SJCRH30 (cell line): ENCODE measurements at regions not wholly inside any gene's neighbourhood (a gene's known extent, or its start where the extent isn't known, plus 50 kb on each side); places are given as distances from the start of the nearest gene placed in this dataset.
"Not testable (repeated sequence)": the region's sequence is repeated elsewhere in the genome, so short reads cannot be mapped to it uniquely, and the experiment has no call there.

ENCODE experiments used
- DNase-seq, 2 experiments: peaks; one replicate each; pipeline ENCODE4 v3.0.0-alpha.2; 2015 to 2020
- H3K27ac ChIP-seq: fragments of 250-450 bp; sonication (Bioruptor Pico); 2 replicates; pipeline ENCODE4 v1.5.1; 2020; ENCODE audit warnings: mild to moderate bottlenecking, moderate library complexity
- H3K27me3 ChIP-seq: fragments of 250-450 bp; sonication (Bioruptor Pico); 2 replicates; pipeline ENCODE4 v1.5.1; 2020; ENCODE audit warnings: mild to moderate bottlenecking, moderate library complexity
- H3K36me3 ChIP-seq: fragments of 250-450 bp; sonication (Bioruptor Pico); 2 replicates; pipeline ENCODE4 v1.5.1; 2020; ENCODE audit warnings: mild to moderate bottlenecking, moderate library complexity
- H3K4me1 ChIP-seq: fragments of 250-450 bp; sonication (Bioruptor Pico); 2 replicates; pipeline ENCODE4 v1.5.1; 2020; ENCODE audit warnings: mild to moderate bottlenecking, moderate library complexity
- H3K4me3 ChIP-seq: fragments of 250-450 bp; sonication (Bioruptor Pico); 2 replicates; pipeline ENCODE4 v1.5.1; 2020; ENCODE audit warnings: mild to moderate bottlenecking, moderate library complexity
- H3K9me3 ChIP-seq: fragments of 250-450 bp; sonication (Bioruptor Pico); replicated peaks from 2 replicates; pipeline ENCODE4 v1.5.1; 2020; ENCODE audit warnings: mild to moderate bottlenecking, moderate library complexity

DNA sequence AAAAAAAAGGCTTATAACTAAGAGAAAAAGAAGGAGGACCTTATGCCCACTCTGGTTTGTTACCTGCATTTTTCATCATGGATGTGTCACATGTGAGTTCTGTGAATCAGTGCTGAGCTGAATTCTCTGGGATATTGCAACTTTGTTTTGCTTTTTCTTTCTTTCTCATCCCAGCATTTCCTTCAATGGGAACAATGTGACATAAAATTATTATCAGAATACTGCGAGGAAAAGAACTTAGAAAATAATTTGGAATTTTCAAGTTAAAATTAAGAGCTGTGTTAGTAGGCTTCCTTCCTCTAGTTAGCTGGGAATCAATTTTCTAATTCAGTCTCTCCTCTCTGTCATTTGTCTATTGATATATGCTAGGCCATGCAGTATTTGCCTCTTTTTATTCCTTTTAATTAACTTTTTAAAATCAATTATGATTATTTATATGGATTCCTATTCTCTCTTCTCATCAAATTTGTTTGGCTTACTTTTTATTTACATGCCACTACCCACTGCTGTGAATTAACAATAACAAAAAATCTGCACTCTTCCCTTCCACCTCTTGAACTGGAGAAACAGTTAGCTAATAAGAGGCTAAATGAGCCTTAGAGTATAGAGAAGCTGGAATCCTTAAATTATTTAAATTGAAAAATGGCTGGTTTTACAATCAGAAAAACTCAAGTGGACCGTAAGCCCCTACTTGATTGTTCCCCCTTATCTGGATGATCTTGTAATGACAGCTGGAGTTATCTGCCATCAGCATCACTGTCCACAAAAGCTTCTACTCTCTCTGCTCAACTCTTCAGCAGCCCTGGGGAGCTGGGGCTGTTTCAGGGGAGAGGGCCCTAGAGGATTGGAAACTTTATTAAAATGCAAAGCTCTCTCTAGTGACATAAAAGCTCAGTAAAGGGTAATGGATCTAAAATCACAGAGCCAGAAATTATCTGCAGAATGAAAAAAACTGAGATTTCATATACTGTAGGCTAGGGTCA is 95.3 kb upstream of the SOX2 start:
- Histone ChIP-seq H3K27ac (no peak overlapping the region), H3K36me3 (no peaks in the 10 kb centered on the region), H3K4me3 (no peak overlapping the region), H3K27me3 (no peaks in the 10 kb centered on the region), H3K9me3 (no peaks in the 10 kb centered on the region), H3K4me1 (no peaks in the 10 kb centered on the region)
- DNase-seq, result no peak

DNA sequence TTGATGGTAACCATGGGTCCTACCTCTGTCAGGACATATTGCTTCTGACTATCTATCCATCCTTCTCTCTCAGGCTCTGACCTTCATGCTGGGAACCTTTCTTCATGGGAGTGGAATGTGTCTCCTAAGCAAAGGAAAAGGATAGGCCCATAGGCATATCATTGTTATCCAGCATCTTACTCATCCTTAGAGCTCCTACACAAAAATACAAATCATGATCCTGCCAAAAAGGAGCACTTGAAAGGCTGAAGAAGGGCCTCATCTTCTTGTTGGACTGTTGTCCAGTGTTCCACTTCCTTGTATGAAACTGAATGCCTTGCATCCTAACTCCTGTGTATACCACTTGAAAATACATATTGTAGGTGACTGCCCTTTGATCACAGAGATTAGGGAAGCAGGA is 96.1 kb upstream of the SOX2 start:
- DNase-seq, result no peak
- Histone ChIP-seq H3K9me3 (no peaks in the 10 kb centered on the region), H3K4me1 (no peaks in the 10 kb centered on the region), H3K36me3 (no peaks in the 10 kb centered on the region), H3K27ac (no peak overlapping the region), H3K4me3 (no peak overlapping the region), H3K27me3 (no peaks in the 10 kb centered on the region)

DNA sequence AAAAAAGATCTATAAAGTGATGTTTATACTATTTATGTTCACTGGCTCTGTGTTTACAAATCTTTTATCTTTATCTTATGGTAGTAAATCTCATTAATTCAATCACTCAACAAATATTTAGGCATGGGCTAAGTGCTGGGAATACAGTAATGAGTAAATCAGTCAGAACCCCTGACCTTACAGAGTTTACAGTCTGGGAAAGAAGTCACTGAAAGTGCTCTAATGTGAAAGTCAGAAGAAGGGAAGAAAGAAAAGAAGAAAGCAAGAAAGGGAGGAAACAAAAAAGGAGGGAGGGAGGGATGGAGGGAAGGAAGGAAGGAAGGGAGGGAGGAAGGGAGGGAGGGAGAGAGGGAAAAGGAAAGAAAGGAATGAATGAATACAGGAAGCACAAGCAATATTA is 96.8 kb upstream of the SOX2 start:
- Histone ChIP-seq H3K9me3 (no peaks in the 10 kb centered on the region), H3K36me3 (no peaks in the 10 kb centered on the region)
- DNase-seq, result no peak

DNA sequence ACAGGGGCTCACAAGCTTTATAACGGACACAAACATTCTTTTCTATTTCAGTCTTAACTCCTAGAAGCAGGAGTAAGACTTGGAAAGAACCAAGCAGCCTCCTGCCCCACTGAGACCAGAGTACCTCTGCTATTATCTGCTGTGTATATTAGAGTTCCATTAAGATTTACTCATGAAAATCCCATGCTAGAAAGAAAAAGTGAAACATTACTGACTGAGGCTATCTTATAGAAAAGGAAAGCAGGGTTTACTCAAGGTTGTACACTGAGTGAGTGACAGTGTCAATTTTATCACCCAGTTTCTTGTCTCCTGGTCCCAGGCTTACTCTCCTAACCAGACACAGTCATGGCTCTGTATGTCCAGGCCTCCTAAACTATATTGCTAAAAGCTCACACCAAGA is 97.9 kb upstream of the SOX2 start:
- H3K27me3 ChIP-seq, result no peaks in the 10 kb centered on the region
- H3K9me3 ChIP-seq, result no peaks in the 10 kb centered on the region
- H3K36me3 ChIP-seq, result no peaks in the 10 kb centered on the region
- H3K4me1 ChIP-seq, result no peaks in the 10 kb centered on the region
- H3K4me3 ChIP-seq, result no peak overlapping the region
- no peak for DNase-seq
- H3K27ac ChIP-seq, result no peak overlapping the region

More for the DNA sequence above, 96.8 kb upstream of the SOX2 start:
- Histone ChIP-seq H3K27ac (no peak overlapping the region), H3K27me3 (no peaks in the 10 kb centered on the region), H3K4me3 (no peak overlapping the region), H3K4me1 (no peaks in the 10 kb centered on the region)

DNA sequence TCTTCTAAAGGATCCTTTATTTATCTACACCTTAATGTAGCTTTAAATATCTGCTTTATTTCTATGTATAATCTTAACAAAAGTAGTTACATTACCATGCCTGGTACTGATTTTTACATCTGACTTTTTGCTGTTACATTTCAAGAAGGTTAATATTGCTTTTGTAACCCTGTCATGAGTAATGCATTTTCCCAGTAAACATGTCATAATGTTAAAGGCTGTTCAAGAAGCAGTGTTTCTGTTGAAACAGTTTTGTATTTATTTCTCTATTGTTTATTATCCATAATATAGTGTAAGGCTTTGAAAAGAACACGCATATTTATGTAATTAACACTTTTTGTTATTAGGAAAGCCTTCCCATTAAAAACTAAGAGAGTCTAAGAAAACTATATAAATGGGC is 98.5 kb upstream of the SOX2 start:
- DNase-seq, result no peak
- Histone ChIP-seq H3K9me3 (no peaks in the 10 kb centered on the region), H3K36me3 (no peaks in the 10 kb centered on the region), H3K4me1 (no peaks in the 10 kb centered on the region), H3K4me3 (no peak overlapping the region), H3K27me3 (no peaks in the 10 kb centered on the region), H3K27ac (no peak overlapping the region)

DNA sequence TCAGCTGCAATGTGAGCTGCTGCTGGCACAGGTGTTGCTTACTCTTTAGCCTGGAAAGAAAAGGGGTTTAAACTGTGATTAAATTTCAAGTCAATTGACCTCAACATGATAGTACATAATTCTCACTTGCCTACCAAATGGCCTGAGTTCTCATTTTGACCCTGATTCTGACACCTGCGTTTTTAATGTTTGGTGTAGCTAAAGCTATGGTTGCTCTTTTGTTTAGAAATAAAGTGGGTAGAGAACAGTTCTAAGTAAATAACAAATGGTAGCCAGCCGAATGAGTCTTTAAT is 100.8 kb upstream of the SOX2 start:
- Histone ChIP-seq H3K27me3 (no peaks in the 10 kb centered on the region), H3K4me3 (no peak overlapping the region), H3K9me3 (no peaks in the 10 kb centered on the region), H3K36me3 (no peaks in the 10 kb centered on the region), H3K4me1 (no peaks in the 10 kb centered on the region), H3K27ac (no peak overlapping the region)
- no peak for DNase-seq

DNA sequence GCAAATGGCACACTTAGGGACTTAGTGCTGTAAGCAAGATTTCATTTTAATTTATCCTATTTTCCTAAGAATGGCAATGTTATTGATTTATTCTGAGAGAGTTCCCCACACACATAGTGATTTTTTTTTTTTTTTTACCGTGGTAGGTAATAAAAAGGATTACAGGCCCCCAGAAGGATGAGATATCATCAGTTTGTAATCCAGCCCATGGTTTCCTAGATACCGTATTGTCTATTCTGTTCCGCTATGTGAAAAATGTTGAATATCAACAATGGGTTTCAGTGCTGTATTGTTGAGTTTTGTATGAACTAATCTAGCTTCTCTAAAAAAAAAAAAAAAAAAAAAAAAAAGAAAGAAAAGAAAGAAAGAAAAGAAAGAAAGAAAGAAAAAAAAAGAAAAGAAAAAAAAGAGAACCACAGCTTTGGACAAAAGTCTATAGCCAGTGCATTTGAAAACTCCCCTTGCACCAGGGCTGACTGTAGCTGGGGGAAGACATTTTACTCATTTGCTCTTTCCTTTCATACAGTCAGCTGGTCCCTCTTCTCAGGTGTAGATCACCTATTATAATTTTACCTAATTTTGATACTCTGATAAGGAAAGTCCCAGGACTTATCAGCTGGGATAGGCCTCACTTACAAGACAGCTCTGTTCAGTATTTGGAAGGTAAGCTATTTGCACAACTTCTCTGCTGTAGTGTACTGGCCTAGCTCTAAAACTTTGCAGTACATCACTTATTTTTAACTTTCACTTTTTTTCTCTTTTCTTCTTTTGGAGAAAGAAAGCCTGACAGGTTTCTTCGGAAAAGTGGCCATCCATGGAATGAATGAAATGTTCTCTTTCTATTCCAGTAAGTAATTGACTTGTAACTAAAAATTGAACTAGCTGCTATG is 101.4 kb upstream of the SOX2 start:
- no peak for DNase-seq

DNA sequence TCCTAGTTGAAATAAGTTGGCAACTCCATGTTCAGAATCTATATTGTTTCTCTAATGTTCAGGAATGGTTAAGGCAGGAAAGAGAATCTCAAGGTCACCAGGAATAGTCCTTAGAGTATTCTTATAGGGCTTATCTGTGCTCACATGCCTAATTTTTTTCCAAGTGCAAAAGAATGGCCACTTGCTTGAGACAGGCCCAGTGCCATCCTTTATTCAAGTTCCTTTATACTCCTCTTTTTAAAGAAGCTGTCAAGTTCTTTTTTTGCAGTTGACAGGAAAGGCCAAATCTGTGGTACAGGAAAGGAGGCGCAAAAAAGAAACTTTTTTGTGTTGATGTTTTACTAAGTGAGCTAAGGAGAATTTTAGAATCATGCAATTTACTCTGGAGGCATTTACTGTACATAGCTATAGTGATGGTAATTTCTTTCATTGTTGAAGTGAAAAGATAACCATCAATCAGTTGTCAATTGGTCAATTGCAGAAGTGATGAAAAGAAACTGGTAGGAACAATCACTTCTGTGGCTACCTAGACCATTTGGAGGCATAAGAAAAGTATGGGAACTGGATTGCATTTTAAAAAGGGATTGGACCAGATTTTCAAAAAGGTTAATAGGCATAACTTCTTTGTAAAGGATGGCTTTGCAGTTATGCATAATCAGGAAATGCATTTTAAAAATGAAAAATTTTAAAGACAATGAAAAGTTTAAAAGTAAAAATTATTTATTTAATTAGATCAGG is 102.5 kb upstream of the SOX2 start:
- Histone ChIP-seq H3K9me3 (no peaks in the 10 kb centered on the region), H3K27ac (no peak overlapping the region), H3K36me3 (no peaks in the 10 kb centered on the region), H3K4me3 (no peak overlapping the region), H3K27me3 (no peaks in the 10 kb centered on the region), H3K4me1 (no peaks in the 10 kb centered on the region)
- DNase-seq, result no peak

More for the DNA sequence above, 101.4 kb upstream of the SOX2 start:
- H3K27ac ChIP-seq, result no peak overlapping the region
- H3K4me3 ChIP-seq, result no peak overlapping the region
- H3K4me1 ChIP-seq, result no peaks in the 10 kb centered on the region
- no peaks in the 10 kb centered on the region for H3K9me3 ChIP-seq
- no peaks in the 10 kb centered on the region for H3K27me3 ChIP-seq
- H3K36me3 ChIP-seq, result no peaks in the 10 kb centered on the region

DNA sequence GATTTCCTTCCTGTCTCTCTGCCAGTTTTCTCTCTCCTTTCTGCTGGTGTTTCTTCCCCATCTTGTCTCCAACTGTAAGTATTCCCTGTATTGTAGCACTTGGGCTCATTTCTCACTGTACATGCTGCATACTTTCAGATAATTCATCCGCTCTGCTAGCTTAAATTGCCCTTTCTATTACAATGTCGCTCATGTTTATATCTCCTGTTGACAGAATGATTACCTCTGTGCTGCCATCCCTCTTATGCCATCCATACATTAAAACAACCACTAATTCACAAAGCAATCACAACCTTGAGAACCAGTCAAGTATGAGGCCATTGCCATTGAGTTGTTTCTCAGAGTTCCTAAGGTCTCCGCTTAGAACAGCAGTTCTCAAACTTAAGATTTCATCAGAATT is 107.5 kb upstream of the SOX2 start:
- Histone ChIP-seq H3K4me3 (no peak overlapping the region), H3K9me3 (no peaks in the 10 kb centered on the region), H3K4me1 (no peaks in the 10 kb centered on the region), H3K27ac (no peak overlapping the region), H3K27me3 (no peaks in the 10 kb centered on the region), H3K36me3 (no peaks in the 10 kb centered on the region)
- DNase-seq, result no peak

DNA sequence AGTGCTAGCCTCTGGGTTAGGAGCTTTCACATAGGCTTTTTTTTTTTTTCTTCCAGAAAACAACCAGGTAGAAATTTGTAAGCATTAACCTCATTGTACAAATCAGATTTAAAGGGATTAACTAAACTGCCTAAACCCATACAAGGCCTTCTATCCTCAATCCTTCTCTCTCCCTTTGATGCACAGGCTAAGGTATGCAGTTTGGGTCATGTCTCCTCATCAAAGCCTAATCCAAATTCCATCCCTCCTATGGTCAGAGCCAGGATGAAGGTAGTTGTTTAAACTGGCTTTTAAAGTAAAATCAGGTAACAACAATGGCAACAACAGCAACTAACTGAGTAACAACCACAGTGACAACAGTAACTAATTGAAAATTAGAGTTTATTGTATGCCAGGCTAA is 115.6 kb upstream of the SOX2 start:
- no peak for DNase-seq
- Histone ChIP-seq H3K9me3 (no peaks in the 10 kb centered on the region), H3K27ac (no peak overlapping the region), H3K4me3 (no peak overlapping the region), H3K27me3 (no peaks in the 10 kb centered on the region), H3K36me3 (no peaks in the 10 kb centered on the region), H3K4me1 (no peaks in the 10 kb centered on the region)

DNA sequence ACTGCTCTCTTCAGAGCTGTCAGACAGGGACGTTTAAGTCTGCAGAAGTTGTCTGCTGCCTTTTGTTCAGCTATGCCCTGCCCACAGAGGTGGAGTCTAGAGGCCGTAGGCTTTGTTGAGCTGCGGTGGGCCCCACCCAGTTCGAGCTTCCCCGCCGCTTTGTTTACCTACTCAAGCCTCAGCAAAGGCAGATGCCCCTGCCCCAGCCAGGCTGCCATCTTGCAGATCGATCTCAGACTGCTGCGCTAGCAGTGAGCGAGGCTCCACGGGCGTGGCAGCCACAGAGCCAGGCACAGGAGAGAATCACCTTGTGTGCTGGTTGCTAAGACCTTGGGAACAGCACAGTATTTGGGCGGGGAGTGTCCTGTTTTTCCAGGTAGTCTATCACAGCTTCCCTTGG is 120.8 kb upstream of the SOX2 start:
- not testable (repeated sequence) for H3K27ac ChIP-seq, DNase-seq, H3K36me3 ChIP-seq, H3K4me3 ChIP-seq, H3K9me3 ChIP-seq, H3K27me3 ChIP-seq, H3K4me1 ChIP-seq

DNA sequence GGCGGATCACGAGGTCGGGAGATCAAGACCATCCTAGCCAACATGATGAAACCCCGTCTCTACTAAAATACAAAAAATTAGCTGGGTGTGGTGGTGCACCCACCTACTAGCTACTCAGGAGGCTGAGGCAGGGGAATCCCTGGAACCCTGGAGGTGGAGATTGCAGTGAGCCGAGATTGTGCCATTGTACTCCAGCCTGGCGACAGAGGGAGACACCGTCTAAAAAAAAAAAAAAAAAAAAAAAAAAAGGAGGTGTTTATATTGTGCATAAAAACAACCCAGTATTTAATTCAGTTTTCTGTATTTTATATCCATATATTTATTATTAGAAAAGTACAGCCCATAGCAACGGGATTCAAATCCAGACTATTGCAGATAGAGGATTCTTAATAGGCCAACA is 129.1 kb upstream of the SOX2 start:
- Histone ChIP-seq H3K36me3 (no peaks in the 10 kb centered on the region), H3K4me3 (no peak overlapping the region), H3K9me3 (no peaks in the 10 kb centered on the region), H3K27ac (no peak overlapping the region), H3K4me1 (0 out of 2 replicates have a peak, but pooled peaks cover 2% of the 10 kb centered on the region), H3K27me3 (no peaks in the 10 kb centered on the region)
- DNase-seq, result no peak

DNA sequence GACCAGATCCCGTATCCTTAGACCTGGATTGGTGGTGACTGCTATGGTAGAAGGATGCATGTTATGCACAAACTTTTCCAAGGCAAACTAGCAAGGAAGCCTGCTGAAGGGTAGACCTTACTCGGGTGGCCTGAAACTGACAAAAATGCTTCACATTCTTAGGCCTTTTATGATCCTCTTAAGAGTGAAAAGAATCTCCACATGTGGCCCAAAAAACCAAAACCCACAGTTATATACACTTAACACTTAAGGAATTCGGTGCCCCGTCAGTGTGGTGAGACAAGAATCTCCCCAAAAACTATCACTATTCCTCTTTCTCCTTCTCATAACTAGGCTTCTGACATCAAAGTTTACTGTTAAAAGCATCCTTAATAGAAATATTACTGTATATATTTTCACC is 130.1 kb upstream of the SOX2 start:
- peak in 1 of 2 experiments; percentile 7 for DNase-seq
- Histone ChIP-seq H3K4me1 (0 out of 2 replicates have a peak, but pooled peaks cover 2% of the 10 kb centered on the region), H3K4me3 (no peak overlapping the region), H3K27me3 (no peaks in the 10 kb centered on the region), H3K9me3 (no peaks in the 10 kb centered on the region), H3K36me3 (no peaks in the 10 kb centered on the region), H3K27ac (no peak overlapping the region)

DNA sequence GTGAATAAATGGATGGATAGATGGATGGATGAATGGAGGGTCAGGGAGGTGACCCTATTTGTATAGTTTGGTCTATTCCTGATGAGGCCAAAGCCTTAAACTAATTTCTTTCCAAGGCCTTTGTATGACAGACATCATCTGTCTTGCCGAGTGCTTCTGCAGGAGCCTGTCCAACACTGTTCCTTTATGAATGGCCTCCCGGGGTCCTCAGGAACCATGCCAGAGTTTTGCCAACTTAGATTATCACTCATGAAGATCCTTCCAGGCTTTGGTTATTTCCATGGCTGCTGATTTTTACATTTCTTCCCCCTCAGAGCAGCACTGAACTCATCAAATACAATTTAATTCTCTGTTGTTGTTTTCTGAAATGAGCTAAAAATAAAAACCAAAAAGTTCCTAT is 133.0 kb upstream of the SOX2 start:
- no peaks in the 10 kb centered on the region for H3K27me3 ChIP-seq
- no peak overlapping the region for H3K27ac ChIP-seq
- DNase-seq, result no peak
- H3K4me1 ChIP-seq, result 0 out of 2 replicates have a peak, but pooled peaks cover 2% of the 10 kb centered on the region
- no peak overlapping the region for H3K4me3 ChIP-seq
- H3K9me3 ChIP-seq, result no peaks in the 10 kb centered on the region
- H3K36me3 ChIP-seq, result no peaks in the 10 kb centered on the region

DNA sequence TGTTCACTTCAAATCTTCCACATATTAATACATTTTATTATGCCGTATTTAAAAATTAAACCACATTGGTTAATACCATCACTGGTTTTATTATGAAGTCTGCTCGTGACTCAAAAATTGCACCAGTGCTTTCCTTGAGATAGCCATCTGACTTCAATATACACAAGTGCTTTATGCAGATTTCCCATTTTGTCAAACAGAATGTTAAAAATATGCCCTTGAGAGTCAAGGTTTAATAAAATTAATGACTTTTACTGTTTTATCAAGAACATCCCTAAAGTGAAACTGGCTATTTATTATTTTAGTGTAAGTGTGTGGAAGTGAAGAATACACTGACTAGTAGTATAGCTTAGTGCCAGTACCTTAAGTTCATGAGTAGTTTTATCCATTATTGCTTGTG is 139.3 kb upstream of the SOX2 start:
- no peak overlapping the region for H3K4me3 ChIP-seq
- DNase-seq, result no peak
- H3K9me3 ChIP-seq, result no peaks in the 10 kb centered on the region
- H3K27ac ChIP-seq, result no peak overlapping the region
- H3K27me3 ChIP-seq, result no peaks in the 10 kb centered on the region
- H3K36me3 ChIP-seq, result no peaks in the 10 kb centered on the region
- no peaks in the 10 kb centered on the region for H3K4me1 ChIP-seq
